ENCODE measurements at regions not wholly inside any gene's neighbourhood (a gene's known extent, or its start where the extent isn't known, plus 50 kb on each side); places are given as distances from the start of the nearest gene placed in this dataset.

- H3K4me3 Mint-ChIP-seq = no peak overlapping the region
- H3K27ac Mint-ChIP-seq = no peak overlapping the region
- intact Hi-C loops (cut with micrococcal nuclease) = no loop called here
- H3K36me3 Mint-ChIP-seq (ENCODE audit: low read depth) = no peaks in the 10 kb centered on the region
- H3K4me1 Mint-ChIP-seq (ENCODE audit: low read depth) = no peaks in the 10 kb centered on the region
- H3K9me3 Mint-ChIP-seq = no peaks in the 10 kb centered on the region
- H3K27me3 Mint-ChIP-seq = no peaks in the 10 kb centered on the region
Measured at GRCh38 chr10:125442856-125443540, 240.0 kb downstream of the TEX36 start.

GRCh38 chr10:125441151-125441550 lies 241.8 kb downstream of the TEX36 start:
- H3K4me1 Mint-ChIP-seq (ENCODE audit: low read depth) = no peaks in the 10 kb centered on the region
- H3K27me3 Mint-ChIP-seq = no peaks in the 10 kb centered on the region
- H3K27ac Mint-ChIP-seq = no peak overlapping the region
- H3K4me3 Mint-ChIP-seq = no peak overlapping the region
- intact Hi-C loops (cut with micrococcal nuclease) = no loop called here
- no peaks in the 10 kb centered on the region for H3K9me3 Mint-ChIP-seq
- H3K36me3 Mint-ChIP-seq (ENCODE audit: low read depth) = no peaks in the 10 kb centered on the region

DNA sequence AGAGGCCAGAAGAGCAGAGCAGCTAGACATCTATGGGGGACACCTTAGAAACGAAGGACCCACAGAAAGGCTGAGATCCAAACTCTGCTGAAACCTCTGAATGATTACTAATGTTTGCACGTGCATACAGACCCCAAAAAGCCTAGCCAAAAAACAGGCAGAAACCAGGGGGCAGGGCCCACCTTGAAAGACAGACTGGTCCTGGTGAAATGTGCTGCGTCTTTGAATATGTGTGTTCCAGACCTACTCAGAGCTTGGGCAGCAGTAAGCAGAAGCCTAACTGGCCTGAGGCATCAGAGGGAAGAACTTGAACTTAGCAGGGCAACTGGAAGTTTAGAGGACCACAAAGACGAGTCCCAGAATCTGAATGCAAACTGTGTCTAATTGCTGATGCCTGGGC lies 251.8 kb downstream of the TEX36 start:
- no peak overlapping the region for H3K27ac Mint-ChIP-seq
- no peaks in the 10 kb centered on the region for H3K27me3 Mint-ChIP-seq
- H3K4me3 Mint-ChIP-seq = no peak overlapping the region
- no peaks in the 10 kb centered on the region for H3K36me3 Mint-ChIP-seq (ENCODE audit: low read depth)
- intact Hi-C loops (cut with micrococcal nuclease) = no loop called here
- no peaks in the 10 kb centered on the region for H3K4me1 Mint-ChIP-seq (ENCODE audit: low read depth)
- peaks cover 5% of the 10 kb centered on the region for H3K9me3 Mint-ChIP-seq

DNA sequence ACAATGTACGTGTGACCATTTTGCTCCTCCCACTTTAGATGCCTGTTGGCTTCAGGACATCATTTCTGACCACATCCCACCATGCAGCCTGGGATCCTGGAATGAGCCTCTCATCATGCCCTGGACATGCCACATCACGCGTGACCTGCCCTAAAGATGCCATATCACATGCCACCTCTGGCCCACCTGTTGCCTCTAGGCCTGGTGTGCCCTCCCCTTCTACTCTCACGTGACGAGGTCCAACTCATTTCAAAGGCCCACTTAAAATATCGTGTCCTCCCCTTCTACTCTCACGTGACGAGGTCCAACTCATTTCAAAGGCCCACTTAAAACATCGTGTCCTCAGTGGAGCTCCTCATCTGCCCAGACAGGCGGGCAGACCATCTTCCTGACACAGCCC lies 254.9 kb downstream of the TEX36 start:
- H3K36me3 Mint-ChIP-seq (ENCODE audit: low read depth) = no peaks in the 10 kb centered on the region

DNA sequence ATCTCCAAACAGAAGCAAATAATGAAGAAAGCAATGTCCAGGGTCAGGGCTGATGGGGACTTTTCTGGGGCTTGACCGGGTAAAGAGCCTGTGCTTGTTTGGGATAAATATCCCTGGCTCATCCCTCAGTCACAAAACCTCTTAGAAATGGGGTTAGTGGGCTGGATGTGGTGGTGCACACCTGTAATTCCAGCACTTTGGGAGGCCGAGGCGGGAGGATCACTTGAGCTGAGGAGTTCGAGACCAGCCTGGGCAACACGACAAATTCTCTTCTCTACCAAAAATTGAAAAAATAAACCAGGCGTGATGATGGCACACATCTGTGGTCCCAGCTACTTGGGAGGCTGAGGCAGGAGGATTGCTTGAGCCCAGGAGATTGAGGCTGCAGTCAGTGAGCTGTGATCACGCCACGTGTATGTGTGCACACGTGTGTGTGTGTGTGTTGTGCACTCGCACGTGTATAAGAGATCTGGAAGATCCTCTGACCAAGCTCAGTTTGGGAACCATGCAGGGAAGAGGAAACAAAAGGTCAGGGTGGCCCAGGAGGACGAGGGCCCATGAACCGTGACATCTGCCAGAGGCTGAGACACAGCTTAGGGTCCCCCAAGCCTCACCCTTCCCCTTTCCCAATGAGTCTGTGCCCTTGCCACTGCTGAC lies 258.6 kb downstream of the TEX36 start:
- H3K27ac Mint-ChIP-seq = no peak overlapping the region
- intact Hi-C loops (cut with micrococcal nuclease) = no loop called here
- no peak overlapping the region for H3K4me3 Mint-ChIP-seq
- H3K36me3 Mint-ChIP-seq (ENCODE audit: low read depth) = no peaks in the 10 kb centered on the region
- H3K4me1 Mint-ChIP-seq (ENCODE audit: low read depth) = no peaks in the 10 kb centered on the region
- no peaks in the 10 kb centered on the region for H3K27me3 Mint-ChIP-seq
- no peaks in the 10 kb centered on the region for H3K9me3 Mint-ChIP-seq

More for the DNA sequence above, 254.9 kb downstream of the TEX36 start:
- intact Hi-C loops (cut with micrococcal nuclease) = no loop called here
- H3K4me3 Mint-ChIP-seq = no peak overlapping the region
- H3K27ac Mint-ChIP-seq = no peak overlapping the region
- no peaks in the 10 kb centered on the region for H3K9me3 Mint-ChIP-seq
- H3K4me1 Mint-ChIP-seq (ENCODE audit: low read depth) = no peaks in the 10 kb centered on the region
- H3K27me3 Mint-ChIP-seq = no peaks in the 10 kb centered on the region

- Mint-ChIP-seq H3K27ac (no peak overlapping the region), H3K4me1 (ENCODE audit: low read depth) (no peaks in the 10 kb centered on the region), H3K27me3 (no peaks in the 10 kb centered on the region), H3K36me3 (ENCODE audit: low read depth) (no peaks in the 10 kb centered on the region), H3K4me3 (no peak overlapping the region), H3K9me3 (no peaks in the 10 kb centered on the region)
- intact Hi-C loops (cut with micrococcal nuclease) = no loop called here
Measured at GRCh38 chr10:125423569-125423968, 259.4 kb downstream of the TEX36 start.

DNA sequence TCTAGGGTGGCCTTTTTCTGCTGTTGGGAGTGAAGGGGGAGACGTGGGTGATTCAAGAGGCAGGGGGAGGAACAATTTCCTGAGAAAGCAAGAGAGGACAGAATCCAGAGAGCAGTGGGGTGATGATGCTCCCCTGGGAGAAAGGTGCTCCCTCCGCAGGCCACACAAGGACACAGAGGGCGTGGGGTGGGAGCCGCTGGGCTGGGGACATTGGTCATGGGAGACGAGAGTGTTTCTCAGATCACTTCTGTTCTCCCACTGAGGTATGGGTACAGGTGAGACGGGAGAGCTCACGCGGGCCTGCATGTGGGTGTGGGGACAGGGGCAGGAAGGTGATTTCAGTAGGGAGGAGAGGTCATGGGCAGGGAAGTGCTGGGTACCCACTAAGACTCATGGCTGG lies 259.5 kb upstream of the CTBP2 start:
- Mint-ChIP-seq H3K4me1 (ENCODE audit: low read depth) (no peaks in the 10 kb centered on the region), H3K36me3 (ENCODE audit: low read depth) (no peaks in the 10 kb centered on the region), H3K27me3 (no peaks in the 10 kb centered on the region), H3K9me3 (no peaks in the 10 kb centered on the region), H3K27ac (no peak overlapping the region), H3K4me3 (no peak overlapping the region)
- intact Hi-C loops (cut with micrococcal nuclease) = no loop called here

DNA sequence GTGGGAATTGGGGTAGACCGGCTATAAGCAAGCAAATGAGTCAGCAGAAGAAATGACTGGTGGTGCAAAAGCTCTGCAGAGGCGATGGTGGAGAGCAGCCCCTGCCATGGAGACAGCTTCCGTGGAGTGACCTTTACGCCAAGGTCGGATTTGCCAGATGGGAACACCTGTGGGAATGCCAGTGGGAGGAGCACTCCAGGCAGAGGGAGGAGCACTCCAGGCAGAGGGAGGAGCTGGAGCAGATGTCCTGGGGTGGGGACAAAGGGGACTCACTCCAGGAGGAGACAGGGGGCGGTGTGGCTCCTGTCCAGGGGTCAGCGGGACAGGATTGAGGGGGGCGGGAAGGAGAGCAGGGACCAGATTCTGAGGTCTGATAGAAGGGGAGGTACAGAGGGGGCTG lies 258.8 kb upstream of the CTBP2 start:
- Mint-ChIP-seq H3K27me3 (no peaks in the 10 kb centered on the region), H3K4me3 (no peak overlapping the region), H3K36me3 (ENCODE audit: low read depth) (no peaks in the 10 kb centered on the region), H3K9me3 (no peaks in the 10 kb centered on the region), H3K4me1 (ENCODE audit: low read depth) (no peaks in the 10 kb centered on the region), H3K27ac (no peak overlapping the region)
- intact Hi-C loops (cut with micrococcal nuclease) = no loop called here

- Mint-ChIP-seq H3K4me1 (ENCODE audit: low read depth) (no peaks in the 10 kb centered on the region), H3K36me3 (ENCODE audit: low read depth) (no peaks in the 10 kb centered on the region), H3K4me3 (no peak overlapping the region), H3K9me3 (no peaks in the 10 kb centered on the region), H3K27me3 (no peaks in the 10 kb centered on the region), H3K27ac (no peak overlapping the region)
- intact Hi-C loops (cut with micrococcal nuclease) = no loop called here
Measured at GRCh38 chr10:125417605-125418004, 257.2 kb upstream of the CTBP2 start.

DNA sequence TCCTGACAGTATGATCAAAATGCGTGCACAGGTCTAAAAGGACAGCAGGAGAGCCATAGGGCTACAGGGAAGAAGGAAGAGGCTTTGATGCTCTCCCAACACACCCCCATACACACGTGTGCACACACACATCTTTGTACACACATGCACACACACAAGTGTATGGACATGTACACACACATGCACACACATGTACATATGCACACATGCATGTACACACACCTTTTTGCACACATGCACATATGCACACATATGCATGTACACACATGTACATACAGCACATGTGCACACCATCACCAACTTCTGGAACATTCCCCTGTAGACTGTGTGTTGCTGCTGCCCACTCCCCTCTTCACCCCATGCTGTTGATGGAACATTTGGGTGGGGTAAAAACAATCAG lies 255.6 kb upstream of the CTBP2 start:
- H3K9me3 Mint-ChIP-seq = no peaks in the 10 kb centered on the region
- H3K27me3 Mint-ChIP-seq = no peaks in the 10 kb centered on the region
- no peak overlapping the region for H3K27ac Mint-ChIP-seq
- no peaks in the 10 kb centered on the region for H3K36me3 Mint-ChIP-seq (ENCODE audit: low read depth)
- intact Hi-C loops (cut with micrococcal nuclease) = no loop called here
- H3K4me3 Mint-ChIP-seq = no peak overlapping the region
- no peaks in the 10 kb centered on the region for H3K4me1 Mint-ChIP-seq (ENCODE audit: low read depth)

DNA sequence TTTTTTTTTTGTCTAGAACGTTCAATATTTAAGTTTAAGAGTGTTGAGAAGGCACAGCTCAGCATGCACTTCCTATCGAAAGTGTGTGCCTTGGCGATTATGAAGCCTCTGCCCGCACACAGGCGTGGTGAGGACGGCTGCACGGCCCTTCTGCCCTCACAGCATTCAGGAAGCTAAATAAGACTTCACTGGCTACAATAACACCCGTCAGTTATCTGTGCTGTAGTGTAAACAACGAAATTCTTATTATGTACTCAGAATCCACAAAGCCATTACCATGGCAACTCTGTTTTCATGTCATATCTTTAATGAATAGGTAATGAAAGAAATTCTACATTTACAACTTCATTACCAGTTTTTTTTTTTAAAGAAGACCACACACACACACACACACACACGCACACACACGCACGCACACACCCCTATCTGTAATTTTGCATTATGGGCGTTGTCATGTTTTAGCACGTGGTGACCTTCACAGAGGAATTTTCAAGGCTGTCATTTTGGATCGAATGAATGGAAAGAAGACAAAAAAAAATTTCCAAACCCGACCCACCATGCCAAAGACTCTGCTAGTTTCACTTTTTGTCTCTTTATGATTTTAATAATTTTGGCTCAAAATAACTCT lies 254.8 kb upstream of the CTBP2 start:
- no peaks in the 10 kb centered on the region for H3K36me3 Mint-ChIP-seq (ENCODE audit: low read depth)
- no peaks in the 10 kb centered on the region for H3K9me3 Mint-ChIP-seq
- H3K27ac Mint-ChIP-seq = no peak overlapping the region
- intact Hi-C loops (cut with micrococcal nuclease) = no loop called here
- H3K4me3 Mint-ChIP-seq = no peak overlapping the region
- H3K4me1 Mint-ChIP-seq (ENCODE audit: low read depth) = no peaks in the 10 kb centered on the region
- H3K27me3 Mint-ChIP-seq = no peaks in the 10 kb centered on the region

- H3K9me3 Mint-ChIP-seq = peaks cover 13% of the 10 kb centered on the region
- H3K4me1 Mint-ChIP-seq (ENCODE audit: low read depth) = no peaks in the 10 kb centered on the region
- no peaks in the 10 kb centered on the region for H3K27me3 Mint-ChIP-seq
- H3K4me3 Mint-ChIP-seq = no peak overlapping the region
- H3K36me3 Mint-ChIP-seq (ENCODE audit: low read depth) = no peaks in the 10 kb centered on the region
- H3K27ac Mint-ChIP-seq = no peak overlapping the region
- intact Hi-C loops (cut with micrococcal nuclease) = no loop called here
Measured at GRCh38 chr10:125411724-125412123, 251.4 kb upstream of the CTBP2 start.

DNA sequence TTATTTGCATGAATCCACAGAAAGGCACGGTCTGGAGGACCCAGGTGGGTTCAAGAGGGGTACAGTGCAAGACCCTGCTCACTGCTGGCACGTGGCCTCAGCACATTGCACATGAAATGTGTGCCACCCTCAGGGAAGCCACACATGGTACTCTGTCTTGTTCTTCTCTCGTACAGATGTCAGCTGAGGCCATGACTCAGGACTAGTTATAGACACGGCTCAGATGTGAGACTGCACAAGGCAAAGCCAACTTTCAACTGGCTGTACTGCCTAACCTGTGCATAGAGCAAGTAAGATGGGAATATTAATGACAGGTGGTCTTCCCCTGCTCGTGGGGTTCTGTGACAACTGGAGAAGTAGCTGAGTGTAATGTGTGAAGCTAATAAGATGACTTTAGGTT lies 249.4 kb upstream of the CTBP2 start:
- H3K4me3 Mint-ChIP-seq = no peak overlapping the region
- intact Hi-C loops (cut with micrococcal nuclease) = no loop called here
- peaks cover 25% of the 10 kb centered on the region for H3K9me3 Mint-ChIP-seq
- H3K27me3 Mint-ChIP-seq = no peaks in the 10 kb centered on the region
- H3K36me3 Mint-ChIP-seq (ENCODE audit: low read depth) = no peaks in the 10 kb centered on the region
- H3K27ac Mint-ChIP-seq = no peak overlapping the region
- H3K4me1 Mint-ChIP-seq (ENCODE audit: low read depth) = no peaks in the 10 kb centered on the region

GRCh38 chr10:125407557-125407956 lies 247.2 kb upstream of the CTBP2 start:
- Mint-ChIP-seq H3K36me3 (ENCODE audit: low read depth) (no peaks in the 10 kb centered on the region), H3K27me3 (no peaks in the 10 kb centered on the region), H3K4me1 (ENCODE audit: low read depth) (no peaks in the 10 kb centered on the region), H3K27ac (no peak overlapping the region), H3K4me3 (no peak overlapping the region), H3K9me3 (peaks cover 41% of the 10 kb centered on the region)
- intact Hi-C loops (cut with micrococcal nuclease) = no loop called here

Data from dendritic cell treated with granulocyte-macrophage colony-stimulating factor and Interleukin-4, amounts not matched to agents 40 ng/mL and 50 ng/mL, for 4 days (primary cell).